ENCODE measurements at regions not wholly inside any gene's neighbourhood (a gene's known extent, or its start where the extent isn't known, plus 50 kb on each side); places are given as distances from the start of the nearest gene placed in this dataset.

DNA sequence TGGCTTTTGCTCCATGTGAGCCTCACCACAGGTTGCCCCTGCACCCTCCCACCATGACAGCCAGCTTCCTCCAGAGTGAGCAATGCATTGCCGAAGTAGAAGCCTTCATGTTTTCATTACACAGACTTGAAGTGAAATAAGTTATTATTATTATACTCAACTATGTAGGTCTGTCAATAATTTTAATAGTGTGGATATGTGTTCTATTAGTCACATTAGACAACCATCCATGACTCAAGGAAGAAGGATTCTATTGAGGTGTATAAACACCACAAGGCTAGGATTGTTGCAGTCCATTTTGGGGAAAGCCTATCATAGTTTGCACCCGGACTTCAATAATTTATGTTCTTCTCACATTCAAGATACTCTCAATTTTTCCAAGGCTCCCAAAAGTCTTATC, 369.5 kb downstream of the TAF11L14 start:
- POLR2A ChIA-PET (ENCODE audit: partially characterized antibody) = no interaction called here
- no peak overlapping the region for H3K4me3 ChIP-seq (ENCODE audit: extremely low read depth in 1 of 4, insufficient read depth in 2 of 4, low read depth in 3 of 4, low read length in 4 of 4)
- CTCF ChIA-PET (ENCODE audit: partially characterized antibody) = interaction anchor here (0.6 kb wide), 1 partner anchor 327 kb away, joined by 4 read pairs; no protein-coding TSS in a partner anchor
- TF ChIP-seq SIN3A (conservative IDR thresholded peaks at IDR 0.05 in 1 of 2, IDR thresholded peaks at IDR 0.05 in 1 of 2; ENCODE audit: low read depth in 1 of 2, low read length in 2 of 2) (no peak), TCF12 (IDR thresholded peaks at IDR 0.05; ENCODE audit: low read depth, low read length) (no peak), KDM1A (IDR thresholded peaks at IDR 0.05; ENCODE audit: borderline replicate concordance, low read length) (no peak), YY1 (IDR thresholded peaks at IDR 0.05; ENCODE audit: low read depth, low read length) (no peak), BRCA1 (IDR thresholded peaks at IDR 0.05; ENCODE audit: low read depth, low read length) (no peak), NRF1 (IDR thresholded peaks at IDR 0.05; ENCODE audit: low read depth, low read length) (no peak), EZH2 (IDR thresholded peaks at IDR 0.05; ENCODE audit: low read depth, low read length, severe bottlenecking) (no peak), CHD2 (IDR thresholded peaks at IDR 0.05; ENCODE audit: low read length) (no peak), TAF1 (IDR thresholded peaks at IDR 0.05; ENCODE audit: low read depth, low read length) (no peak), EP300 (IDR thresholded peaks at IDR 0.05; ENCODE audit: borderline replicate concordance in 1 of 2, low read depth in 2 of 2, low read length in 2 of 2) (no peak), TEAD4 (IDR thresholded peaks at IDR 0.05; ENCODE audit: low read depth, low read length) (no peak), RFX5 (IDR thresholded peaks at IDR 0.05; ENCODE audit: borderline replicate concordance, low read depth, low read length) (no peak), BCL11A (IDR thresholded peaks at IDR 0.05; ENCODE audit: low read depth in 2 of 2, low read length in 2 of 2) (no peak), EGR1 (IDR thresholded peaks at IDR 0.05; ENCODE audit: borderline replicate concordance, low read depth, low read length) (no peak)
- TF ChIP-seq, protein P1, sequence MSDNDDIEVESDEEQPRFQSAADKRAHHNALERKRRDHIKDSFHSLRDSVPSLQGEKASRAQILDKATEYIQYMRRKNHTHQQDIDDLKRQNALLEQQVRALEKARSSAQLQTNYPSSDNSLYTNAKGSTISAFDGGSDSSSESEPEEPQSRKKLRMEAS (IDR thresholded peaks at IDR 0.05) = no peak

More for the DNA sequence above, 369.5 kb downstream of the TAF11L14 start:
- FAIRE-seq (no peak), DNase-seq (ENCODE audit: low read depth in 1 of 2, low spot score in 2 of 2) (no peak)
- Histone ChIP-seq H3K4me2 (ENCODE audit: insufficient read depth in 1 of 2, low read depth in 2 of 2, low read length in 2 of 2) (no peak overlapping the region), H2AK5ac (ENCODE audit: low read depth, low read length) (no peak overlapping the region), H2BK15ac (ENCODE audit: low read length) (no peak overlapping the region), H3K23ac (ENCODE audit: insufficient read length) (no peak overlapping the region), H2BK12ac (ENCODE audit: low read depth, low read length) (no peak overlapping the region), H3K14ac (ENCODE audit: insufficient read length) (no peak overlapping the region), H3K4me1 (replicated peaks in 1 of 4; ENCODE audit: control insufficient read depth in 3 of 4, insufficient read depth in 4 of 4, low read length in 3 of 4) (no peaks in the 10 kb centered on the region), H3K18ac (ENCODE audit: extremely low read depth, low read length) (no peak overlapping the region), H3K56ac (replicated peaks; ENCODE audit: insufficient read length, low read depth, low read length) (no peak overlapping the region), H3K23me2 (ENCODE audit: low read depth, low read length) (no peaks in the 10 kb centered on the region), H3K9ac (replicated peaks in 1 of 4; ENCODE audit: extremely low read depth in 1 of 4, low read depth in 3 of 4, low read length in 3 of 4) (no peak overlapping the region), H3K79me2 (ENCODE audit: control insufficient read depth in 1 of 2, insufficient read depth in 2 of 2, low read length in 2 of 2) (no peaks in the 10 kb centered on the region), H3K9me3 (ENCODE audit: insufficient read depth in 2 of 2, low read depth in 1 of 2, low read length in 1 of 2) (peaks cover 0 to 5% of the 10 kb centered on the region in 2 experiments; a peak in 1 of 4 replicates), H3K27me3 (replicated peaks in 1 of 4; ENCODE audit: control insufficient read depth in 3 of 4, extremely low read depth in 1 of 4, insufficient read depth in 3 of 4, low read length in 3 of 4) (no peaks in the 10 kb centered on the region), H2BK120ac (replicated peaks; ENCODE audit: low read depth, low read length) (no peak overlapping the region), H3K27ac (ENCODE audit: low read depth, low read length) (no peak overlapping the region), H4K8ac (ENCODE audit: extremely low read depth, insufficient read depth, low read length) (no peak overlapping the region), H2BK20ac (ENCODE audit: low read length) (no peak overlapping the region), H2AFZ (ENCODE audit: low read length) (no peak overlapping the region), H2BK5ac (ENCODE audit: low read depth, low read length) (no peak overlapping the region), H4K5ac (ENCODE audit: insufficient read length, low read depth, low read length) (no peak overlapping the region), H3K4ac (replicated peaks; ENCODE audit: insufficient read length, low read depth, low read length) (no peak overlapping the region), H3K79me1 (ENCODE audit: low read depth, low read length) (no peaks in the 10 kb centered on the region), H4K20me1 (replicated peaks in 1 of 2; ENCODE audit: control insufficient read depth in 1 of 2, insufficient read depth in 2 of 2, low read length in 2 of 2) (no peaks in the 10 kb centered on the region), H3K36me3 (ENCODE audit: control insufficient read depth in 2 of 4, insufficient read depth in 4 of 4, low read length in 3 of 4) (no peaks in the 10 kb centered on the region), H4K91ac (replicated peaks; ENCODE audit: insufficient read length, low read length) (no peak overlapping the region)
- 91% methylated on average over 2 of the region's 2 CpGs; no CpG with 5 or more reads in 1 of the 2 experiments for WGBS, 2 experiments (ENCODE audit: extremely low coverage in 1 of 2, insufficient coverage in 1 of 2, insufficient read length in 1 of 2, insufficient replicate concordance in 2 of 2, low coverage in 1 of 2, low lambda C conversion rate in 2 of 2, missing lambda C conversion rate in 1 of 2)

Data from H1 (cell line).